ENCODE measurements at regions not wholly inside any gene's neighbourhood (a gene's known extent, or its start where the extent isn't known, plus 50 kb on each side); places are given as distances from the start of the nearest gene placed in this dataset.
A peak's percentile ranks its signal among the peaks of the same experiment; 100 is the strongest.

GRCh38 chr5:117261948-117262571 lies 687.4 kb upstream of the SEMA6A start:
- no peak for DNase-seq

GRCh38 chr5:117255211-117256027 lies 680.8 kb upstream of the SEMA6A start:
- DNase-seq: no peak

GRCh38 chr5:117252566-117252965 lies 677.9 kb upstream of the SEMA6A start:
- DNase-seq: no peak

- DNase-seq: no peak
Measured at GRCh38 chr5:117249086-117249815, 674.6 kb upstream of the SEMA6A start.

GRCh38 chr5:117246424-117246823 lies 671.8 kb upstream of the SEMA6A start:
- no peak for DNase-seq

GRCh38 chr5:117245130-117245529 lies 670.5 kb upstream of the SEMA6A start:
- DNase-seq: peak in 1 of 5 experiments; percentile 19

- no peak for DNase-seq
Measured at GRCh38 chr5:117242028-117242427, 667.4 kb upstream of the SEMA6A start.

GRCh38 chr5:117236941-117237340 lies 662.3 kb upstream of the SEMA6A start:
- DNase-seq: no peak

- no peak for DNase-seq
Measured at GRCh38 chr5:117235786-117236185, 661.2 kb upstream of the SEMA6A start.

GRCh38 chr5:117230375-117230774 lies 655.8 kb upstream of the SEMA6A start:
- no peak for DNase-seq

- no peak for DNase-seq
Measured at GRCh38 chr5:117220730-117221129, 646.1 kb upstream of the SEMA6A start.

GRCh38 chr5:117218789-117219188 lies 644.2 kb upstream of the SEMA6A start:
- no peak for DNase-seq

GRCh38 chr5:117212866-117213265 lies 638.2 kb upstream of the SEMA6A start:
- DNase-seq: no peak

GRCh38 chr5:117210796-117211195 lies 636.2 kb upstream of the SEMA6A start:
- DNase-seq: no peak

GRCh38 chr5:117209479-117209878 lies 634.9 kb upstream of the SEMA6A start:
- no peak for DNase-seq

- no peak for DNase-seq
Measured at GRCh38 chr5:117207088-117207668, 632.6 kb upstream of the SEMA6A start.

GRCh38 chr5:117205894-117206293 lies 631.3 kb upstream of the SEMA6A start:
- DNase-seq: no peak

GRCh38 chr5:117204926-117205869 lies 630.6 kb upstream of the SEMA6A start:
- no peak for DNase-seq

- DNase-seq: no peak
Measured at GRCh38 chr5:117204404-117204803, 629.8 kb upstream of the SEMA6A start.

GRCh38 chr5:117203584-117203983 lies 629.0 kb upstream of the SEMA6A start:
- DNase-seq: no peak

- no peak for DNase-seq
Measured at GRCh38 chr5:117201001-117201400, 626.4 kb upstream of the SEMA6A start.

GRCh38 chr5:117195076-117195475 lies 620.5 kb upstream of the SEMA6A start:
- DNase-seq: no peak
